ENCODE measurements at regions not wholly inside any gene's neighbourhood (a gene's known extent, or its start where the extent isn't known, plus 50 kb on each side); places are given as distances from the start of the nearest gene placed in this dataset.

DNA sequence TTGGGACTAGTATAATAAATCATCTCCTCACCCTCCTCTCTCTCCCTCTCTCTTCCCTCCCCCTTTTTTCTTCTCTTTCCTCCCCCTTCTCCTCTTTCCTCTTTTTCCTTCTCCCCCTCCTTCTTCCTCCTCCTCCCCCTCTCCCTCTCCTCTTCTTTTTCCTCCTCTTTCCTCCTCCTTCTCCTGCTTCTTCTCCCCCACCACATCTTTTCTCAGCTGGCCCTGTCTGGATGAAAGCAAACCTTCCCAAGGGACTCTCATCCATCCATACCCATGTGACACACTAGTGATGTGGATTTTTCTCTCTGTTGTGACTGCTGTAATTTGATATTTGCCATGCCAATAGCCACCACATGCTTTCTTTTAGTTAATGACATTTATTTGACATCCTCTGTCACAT is 127.2 kb downstream of the EBLN2 start:
- no peak overlapping the region for H2BK5ac ChIP-seq (ENCODE audit: low read depth, low read length, poor library complexity, severe bottlenecking)
- no peaks in the 10 kb centered on the region for H3K36me3 ChIP-seq (ENCODE audit: control insufficient read depth, insufficient read depth, low read length)
- no TSS peak for BruUV-seq (replicated peaks)
- no peaks in the 10 kb centered on the region for H4K20me1 ChIP-seq (ENCODE audit: insufficient read depth, low read length)
- no peak overlapping the region for H3K27ac ChIP-seq (ENCODE audit: insufficient read depth, low read length)
- no peak overlapping the region for H4K8ac ChIP-seq (ENCODE audit: low read depth in 2 of 2, low read length in 2 of 2)
- no peaks in the 10 kb centered on the region for H3K9me1 ChIP-seq (ENCODE audit: insufficient read depth, low read length)
- in situ Hi-C loops (cut with MboI; ENCODE audit: low sequenced_read_pairs) = no loop called here
- intact Hi-C loops (cut with micrococcal nuclease) = no loop called here
- H3K23ac ChIP-seq (ENCODE audit: low read depth, low read length) = no peak overlapping the region
- H3K4me1 ChIP-seq (ENCODE audit: control insufficient read depth, insufficient read depth, low read length) = no peaks in the 10 kb centered on the region
- no peak overlapping the region for H2AK5ac ChIP-seq (ENCODE audit: low read depth, low read length)
- no peak overlapping the region for H2BK120ac ChIP-seq (ENCODE audit: low read depth, low read length)
- TF ChIP-seq FOS (IDR thresholded peaks at IDR 0.05; ENCODE audit: low read depth, low read length) = no peak
- no peak for TF ChIP-seq CHD1 (IDR thresholded peaks at IDR 0.05; ENCODE audit: low read depth, low read length)
- no peak for TF ChIP-seq CEBPB (IDR thresholded peaks at IDR 0.05; ENCODE audit: low read depth, low read length)
- no peak for TF ChIP-seq USF2 (IDR thresholded peaks at IDR 0.05; ENCODE audit: low read depth, low read length)
- no peak for TF ChIP-seq RCOR1 (IDR thresholded peaks at IDR 0.05; ENCODE audit: insufficient replicate concordance, low read length)
- TF ChIP-seq MXI1 (IDR thresholded peaks at IDR 0.05; ENCODE audit: borderline replicate concordance, low read depth, low read length) = no peak
- no peak for TF ChIP-seq SMC3 (IDR thresholded peaks at IDR 0.05; ENCODE audit: low read depth, low read length)
- TF ChIP-seq ELK1 (IDR thresholded peaks at IDR 0.05; ENCODE audit: borderline replicate concordance, low read depth, low read length) = no peak
- ATAC-seq (ENCODE audit: low read depth) (no peak), DNase-seq (no peak)
- H3K9ac ChIP-seq (ENCODE audit: low read depth, low read length) = no peak overlapping the region
- H4K91ac ChIP-seq (ENCODE audit: insufficient read depth, low read depth, low read length) = no peak overlapping the region
- no peak overlapping the region for H3K14ac ChIP-seq (replicated peaks; ENCODE audit: low read depth, low read length)
- H2BK20ac ChIP-seq (ENCODE audit: low read depth, low read length) = no peak overlapping the region
- no peak overlapping the region for H2AK9ac ChIP-seq (replicated peaks; ENCODE audit: low read depth, low read length, poor library complexity)
- H3K4ac ChIP-seq (ENCODE audit: low read depth, low read length) = no peak overlapping the region
- ChIA-PET CTCF (interaction anchor here (0.6 kb wide), 1 partner anchor 419 kb away, joined by 3 read pairs; no protein-coding TSS in a partner anchor), POLR2A (ENCODE audit: unreplicated experiment) (no interaction called here)
- no peak overlapping the region for H3K56ac ChIP-seq (ENCODE audit: extremely low read depth, insufficient read depth, low read length)
- H3K4me2 ChIP-seq (ENCODE audit: low read depth, low read length) = no peak overlapping the region
- H3K27me3 ChIP-seq (ENCODE audit: control insufficient read depth, insufficient read depth, low read length) = peaks cover 1% of the 10 kb centered on the region; the same call in 1 of the 2 replicates
- H3K4me3 ChIP-seq (ENCODE audit: insufficient read depth, low read depth, low read length) = no peak overlapping the region
- H4K5ac ChIP-seq (ENCODE audit: low read depth, low read length) = no peak overlapping the region
- no peak overlapping the region for H3K18ac ChIP-seq (ENCODE audit: low read depth, low read length)
- dilution Hi-C loops (cut with HindIII; ENCODE audit: low sequenced_read_pairs, unreplicated experiment) = no loop called here
- H3K9me3 ChIP-seq (ENCODE audit: control insufficient read depth, insufficient read depth, low read length) = no peaks in the 10 kb centered on the region
- H2BK15ac ChIP-seq (ENCODE audit: low read depth, low read length) = no peak overlapping the region
- H3K79me1 ChIP-seq (ENCODE audit: low read depth in 1 of 2, low read length in 2 of 2) = no peaks in the 10 kb centered on the region
- H2AFZ ChIP-seq (replicated peaks; ENCODE audit: low read length, poor library complexity) = no peak overlapping the region
